RWPE2 (cell line): ENCODE measurements at regions not wholly inside any gene's neighbourhood (a gene's known extent, or its start where the extent isn't known, plus 50 kb on each side); places are given as distances from the start of the nearest gene placed in this dataset.
"Not testable (repeated sequence)": the region's sequence is repeated elsewhere in the genome, so short reads cannot be mapped to it uniquely, and the experiment has no call there.

Experiments
- ATAC-seq: fragments of 200-7000 bp; cut with Tn5 transposase; 3 replicates; pipeline ENCODE4 v1.9.1; 2021; ENCODE audit warnings: low read depth
- DNase-seq: peaks from one replicate; pipeline ENCODE4 v3.0.0-alpha.2; 2020; ENCODE audit warnings: low spot score
- H3K27ac ChIP-seq: fragments of 450-650 bp; 2 replicates; pipeline ENCODE4 v1.5.1; 2017; ENCODE audit warnings: mild to moderate bottlenecking; ENCODE audit not compliant: poor library complexity, severe bottlenecking
- H3K27me3 ChIP-seq: fragments of 250-450 bp; sonication (Bioruptor Pico); 2 replicates; pipeline ENCODE4 v1.5.1; 2021; ENCODE audit warnings: mild to moderate bottlenecking, moderate library complexity; ENCODE audit not compliant: insufficient read depth, poor library complexity, severe bottlenecking
- H3K36me3 ChIP-seq: fragments of 250-450 bp; sonication (Bioruptor Pico); 2 replicates; pipeline ENCODE4 v1.5.1; 2020; ENCODE audit warnings: low read depth, mild to moderate bottlenecking, moderate library complexity
- H3K4me1 ChIP-seq: fragments of 250-450 bp; sonication (Bioruptor Pico); 2 replicates; pipeline ENCODE4 v1.5.1; 2021; ENCODE audit warnings: mild to moderate bottlenecking, moderate library complexity; ENCODE audit not compliant: insufficient read depth, poor library complexity, severe bottlenecking
- H3K4me3 ChIP-seq: fragments of 250-450 bp; sonication (Bioruptor Pico); 2 replicates; pipeline ENCODE4 v1.5.1; 2021; ENCODE audit warnings: mild to moderate bottlenecking, moderate library complexity; ENCODE audit not compliant: severe bottlenecking
- H3K9me3 ChIP-seq: fragments of 250-450 bp; sonication (Bioruptor Pico); 2 replicates; pipeline ENCODE4 v1.5.1; 2021; ENCODE audit warnings: mild to moderate bottlenecking, moderate library complexity; ENCODE audit not compliant: severe bottlenecking
- CTCF ChIP-seq: fragments of 450-650 bp; IDR thresholded peaks from one replicate; pipeline ENCODE4 v1.5.1; 2017; ENCODE audit warnings: mild to moderate bottlenecking, moderate library complexity; ENCODE audit not compliant: poor library complexity, severe bottlenecking

GRCh38 chr1:112836642-112837041, 119.4 kb downstream of the SLC16A1 start:
- H3K4me3 ChIP-seq = no peak overlapping the region
- no peak for DNase-seq
- TF ChIP-seq CTCF = no peak
- H3K27me3 ChIP-seq = no peaks in the 10 kb centered on the region
- peak overlapping the region; percentile 27 for H3K27ac ChIP-seq
- ATAC-seq = 0 out of 3 replicates have a peak, but pooled peaks have one; percentile 24
- H3K9me3 ChIP-seq = no peaks in the 10 kb centered on the region
- H3K36me3 ChIP-seq = no peaks in the 10 kb centered on the region
- peaks cover 23% of the 10 kb centered on the region for H3K4me1 ChIP-seq

GRCh38 chr1:112833806-112834205, 118.7 kb upstream of the PPM1J start:
- H3K9me3 ChIP-seq = no peaks in the 10 kb centered on the region
- no peaks in the 10 kb centered on the region for H3K27me3 ChIP-seq
- no peak overlapping the region for H3K4me3 ChIP-seq
- no peak for TF ChIP-seq CTCF
- DNase-seq = no peak
- peaks cover 16% of the 10 kb centered on the region for H3K4me1 ChIP-seq
- H3K27ac ChIP-seq = no peak overlapping the region
- no peak for ATAC-seq
- no peaks in the 10 kb centered on the region for H3K36me3 ChIP-seq

- ATAC-seq = not testable (repeated sequence)
Measured at GRCh38 chr1:112832259-112832658, 117.1 kb upstream of the PPM1J start.

GRCh38 chr1:112829691-112830090, 114.6 kb upstream of the PPM1J start:
- not testable (repeated sequence) for H3K27ac ChIP-seq, H3K36me3 ChIP-seq, H3K27me3 ChIP-seq, H3K4me1 ChIP-seq, ATAC-seq, DNase-seq, H3K9me3 ChIP-seq, H3K4me3 ChIP-seq

More at GRCh38 chr1:112832259-112832658, 117.1 kb upstream of the PPM1J start:
- H3K9me3 ChIP-seq, H3K4me3 ChIP-seq, DNase-seq, H3K36me3 ChIP-seq, H3K27ac ChIP-seq, H3K27me3 ChIP-seq: not testable (repeated sequence)
- peaks cover 13% of the 10 kb centered on the region for H3K4me1 ChIP-seq

GRCh38 chr1:112828716-112829115, 113.6 kb upstream of the PPM1J start:
- ATAC-seq (no peak), DNase-seq (no peak)
- H3K4me3 ChIP-seq = no peak overlapping the region
- H3K9me3 ChIP-seq = no peaks in the 10 kb centered on the region
- no peak overlapping the region for H3K27ac ChIP-seq
- no peaks in the 10 kb centered on the region for H3K4me1 ChIP-seq
- no peak for TF ChIP-seq CTCF
- H3K27me3 ChIP-seq = no peaks in the 10 kb centered on the region
- H3K36me3 ChIP-seq = no peaks in the 10 kb centered on the region

- not testable (repeated sequence) for ATAC-seq, H3K36me3 ChIP-seq, H3K4me3 ChIP-seq, H3K27ac ChIP-seq, DNase-seq, H3K9me3 ChIP-seq, H3K27me3 ChIP-seq, H3K4me1 ChIP-seq
Measured at GRCh38 chr1:112827391-112827790, 112.3 kb upstream of the PPM1J start.
